OCI-LY1 (cell line): ENCODE measurements at regions not wholly inside any gene's neighbourhood (a gene's known extent, or its start where the extent isn't known, plus 50 kb on each side); places are given as distances from the start of the nearest gene placed in this dataset.

Experiments
- EZH2 ChIP-seq: fragments of 200-600 bp; sonication (generic), shearing (Covaris generic); IDR thresholded peaks from 2 replicates; pipeline ENCODE4 v1.8.0; 2017; ENCODE audit warnings: borderline replicate concordance, mixed run types, mild to moderate bottlenecking, antibody characterized with exemption, low read length, moderate library complexity, mixed read lengths
- TF ChIP-seq, protein P1 (sequence below): fragments of 200-600 bp; sonication (generic), shearing (Covaris generic); IDR thresholded peaks from 2 replicates; pipeline ENCODE4 v1.5.1; 2017; ENCODE audit warnings: mild to moderate bottlenecking, antibody characterized with exemption, low read length, moderate library complexity, mixed read lengths

GRCh38 chr16:87249425-87249824 lies 67.8 kb downstream of the C16orf95 start:
- TF ChIP-seq, protein P1, sequence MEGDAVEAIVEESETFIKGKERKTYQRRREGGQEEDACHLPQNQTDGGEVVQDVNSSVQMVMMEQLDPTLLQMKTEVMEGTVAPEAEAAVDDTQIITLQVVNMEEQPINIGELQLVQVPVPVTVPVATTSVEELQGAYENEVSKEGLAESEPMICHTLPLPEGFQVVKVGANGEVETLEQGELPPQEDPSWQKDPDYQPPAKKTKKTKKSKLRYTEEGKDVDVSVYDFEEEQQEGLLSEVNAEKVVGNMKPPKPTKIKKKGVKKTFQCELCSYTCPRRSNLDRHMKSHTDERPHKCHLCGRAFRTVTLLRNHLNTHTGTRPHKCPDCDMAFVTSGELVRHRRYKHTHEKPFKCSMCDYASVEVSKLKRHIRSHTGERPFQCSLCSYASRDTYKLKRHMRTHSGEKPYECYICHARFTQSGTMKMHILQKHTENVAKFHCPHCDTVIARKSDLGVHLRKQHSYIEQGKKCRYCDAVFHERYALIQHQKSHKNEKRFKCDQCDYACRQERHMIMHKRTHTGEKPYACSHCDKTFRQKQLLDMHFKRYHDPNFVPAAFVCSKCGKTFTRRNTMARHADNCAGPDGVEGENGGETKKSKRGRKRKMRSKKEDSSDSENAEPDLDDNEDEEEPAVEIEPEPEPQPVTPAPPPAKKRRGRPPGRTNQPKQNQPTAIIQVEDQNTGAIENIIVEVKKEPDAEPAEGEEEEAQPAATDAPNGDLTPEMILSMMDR: no peak
- TF ChIP-seq EZH2: no peak
